ENCODE measurements at regions not wholly inside any gene's neighbourhood (a gene's known extent, or its start where the extent isn't known, plus 50 kb on each side); places are given as distances from the start of the nearest gene placed in this dataset.

GRCh38 chr20:53748176-53748575 is 154.5 kb upstream of the ZNF217 start:
- peak; percentile 89 for TF ChIP-seq EP300 (IDR thresholded peaks at IDR 0.05; ENCODE audit: borderline replicate concordance)
- no peak for TF ChIP-seq EGR1 (IDR thresholded peaks at IDR 0.05)
- TF ChIP-seq FOXM1 (IDR thresholded peaks at IDR 0.05; ENCODE audit: borderline replicate concordance, low read depth) = peak; percentile 88
- TF ChIP-seq YY1 (IDR thresholded peaks at IDR 0.05; ENCODE audit: low read depth) = no peak
- TF ChIP-seq NFIC (IDR thresholded peaks at IDR 0.05) = peak; percentile 56
- TF ChIP-seq ZBTB7A (IDR thresholded peaks at IDR 0.05; ENCODE audit: low read depth) = no peak
- peak; percentile 89 for TF ChIP-seq TCF12 (IDR thresholded peaks at IDR 0.05; ENCODE audit: low read depth)
- TF ChIP-seq TAF1 (IDR thresholded peaks at IDR 0.05; ENCODE audit: low read depth) = no peak
- TF ChIP-seq RAD21 (IDR thresholded peaks at IDR 0.05; ENCODE audit: low read depth) = peak; percentile 23; the same call in 1 of the 2 replicates
- no peak for TF ChIP-seq CREB1 (IDR thresholded peaks at IDR 0.05; ENCODE audit: low read depth)
- TF ChIP-seq TEAD4 (IDR thresholded peaks at IDR 0.05) = peak; percentile 98
- TF ChIP-seq, protein P1, sequence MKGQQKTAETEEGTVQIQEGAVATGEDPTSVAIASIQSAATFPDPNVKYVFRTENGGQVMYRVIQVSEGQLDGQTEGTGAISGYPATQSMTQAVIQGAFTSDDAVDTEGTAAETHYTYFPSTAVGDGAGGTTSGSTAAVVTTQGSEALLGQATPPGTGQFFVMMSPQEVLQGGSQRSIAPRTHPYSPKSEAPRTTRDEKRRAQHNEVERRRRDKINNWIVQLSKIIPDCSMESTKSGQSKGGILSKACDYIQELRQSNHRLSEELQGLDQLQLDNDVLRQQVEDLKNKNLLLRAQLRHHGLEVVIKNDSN (IDR thresholded peaks at IDR 0.05) = 0 out of 2 replicates have a peak, but pooled peaks have one; percentile 17
- peak; percentile 98 for TF ChIP-seq CEBPB (IDR thresholded peaks at IDR 0.05)
- TF ChIP-seq, protein P2, sequence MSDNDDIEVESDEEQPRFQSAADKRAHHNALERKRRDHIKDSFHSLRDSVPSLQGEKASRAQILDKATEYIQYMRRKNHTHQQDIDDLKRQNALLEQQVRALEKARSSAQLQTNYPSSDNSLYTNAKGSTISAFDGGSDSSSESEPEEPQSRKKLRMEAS (IDR thresholded peaks at IDR 0.05) = peak; percentile 53; the same call in 1 of the 2 replicates
- TF ChIP-seq, protein P3, sequence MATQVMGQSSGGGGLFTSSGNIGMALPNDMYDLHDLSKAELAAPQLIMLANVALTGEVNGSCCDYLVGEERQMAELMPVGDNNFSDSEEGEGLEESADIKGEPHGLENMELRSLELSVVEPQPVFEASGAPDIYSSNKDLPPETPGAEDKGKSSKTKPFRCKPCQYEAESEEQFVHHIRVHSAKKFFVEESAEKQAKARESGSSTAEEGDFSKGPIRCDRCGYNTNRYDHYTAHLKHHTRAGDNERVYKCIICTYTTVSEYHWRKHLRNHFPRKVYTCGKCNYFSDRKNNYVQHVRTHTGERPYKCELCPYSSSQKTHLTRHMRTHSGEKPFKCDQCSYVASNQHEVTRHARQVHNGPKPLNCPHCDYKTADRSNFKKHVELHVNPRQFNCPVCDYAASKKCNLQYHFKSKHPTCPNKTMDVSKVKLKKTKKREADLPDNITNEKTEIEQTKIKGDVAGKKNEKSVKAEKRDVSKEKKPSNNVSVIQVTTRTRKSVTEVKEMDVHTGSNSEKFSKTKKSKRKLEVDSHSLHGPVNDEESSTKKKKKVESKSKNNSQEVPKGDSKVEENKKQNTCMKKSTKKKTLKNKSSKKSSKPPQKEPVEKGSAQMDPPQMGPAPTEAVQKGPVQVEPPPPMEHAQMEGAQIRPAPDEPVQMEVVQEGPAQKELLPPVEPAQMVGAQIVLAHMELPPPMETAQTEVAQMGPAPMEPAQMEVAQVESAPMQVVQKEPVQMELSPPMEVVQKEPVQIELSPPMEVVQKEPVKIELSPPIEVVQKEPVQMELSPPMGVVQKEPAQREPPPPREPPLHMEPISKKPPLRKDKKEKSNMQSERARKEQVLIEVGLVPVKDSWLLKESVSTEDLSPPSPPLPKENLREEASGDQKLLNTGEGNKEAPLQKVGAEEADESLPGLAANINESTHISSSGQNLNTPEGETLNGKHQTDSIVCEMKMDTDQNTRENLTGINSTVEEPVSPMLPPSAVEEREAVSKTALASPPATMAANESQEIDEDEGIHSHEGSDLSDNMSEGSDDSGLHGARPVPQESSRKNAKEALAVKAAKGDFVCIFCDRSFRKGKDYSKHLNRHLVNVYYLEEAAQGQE (IDR thresholded peaks at IDR 0.05; ENCODE audit: low read depth) = no peak

GRCh38 chr20:53743607-53744260 is 150.1 kb upstream of the ZNF217 start:
- TF ChIP-seq CREB1 (IDR thresholded peaks at IDR 0.05; ENCODE audit: low read depth) (no peak), TAF1 (IDR thresholded peaks at IDR 0.05; ENCODE audit: low read depth) (no peak), YY1 (IDR thresholded peaks at IDR 0.05; ENCODE audit: low read depth) (no peak), CEBPB (IDR thresholded peaks at IDR 0.05) (no peak), TEAD4 (IDR thresholded peaks at IDR 0.05) (no peak), TCF12 (IDR thresholded peaks at IDR 0.05; ENCODE audit: low read depth) (no peak), NFIC (IDR thresholded peaks at IDR 0.05) (no peak), EGR1 (IDR thresholded peaks at IDR 0.05) (no peak), EP300 (IDR thresholded peaks at IDR 0.05; ENCODE audit: borderline replicate concordance) (no peak), FOXM1 (IDR thresholded peaks at IDR 0.05; ENCODE audit: borderline replicate concordance, low read depth) (no peak), RAD21 (IDR thresholded peaks at IDR 0.05; ENCODE audit: low read depth) (no peak), ZBTB7A (IDR thresholded peaks at IDR 0.05; ENCODE audit: low read depth) (no peak)
- TF ChIP-seq, protein P1 (IDR thresholded peaks at IDR 0.05) = no peak
- TF ChIP-seq, protein P2 (IDR thresholded peaks at IDR 0.05) = no peak
- TF ChIP-seq, protein P3 (IDR thresholded peaks at IDR 0.05; ENCODE audit: low read depth) = no peak

DNA sequence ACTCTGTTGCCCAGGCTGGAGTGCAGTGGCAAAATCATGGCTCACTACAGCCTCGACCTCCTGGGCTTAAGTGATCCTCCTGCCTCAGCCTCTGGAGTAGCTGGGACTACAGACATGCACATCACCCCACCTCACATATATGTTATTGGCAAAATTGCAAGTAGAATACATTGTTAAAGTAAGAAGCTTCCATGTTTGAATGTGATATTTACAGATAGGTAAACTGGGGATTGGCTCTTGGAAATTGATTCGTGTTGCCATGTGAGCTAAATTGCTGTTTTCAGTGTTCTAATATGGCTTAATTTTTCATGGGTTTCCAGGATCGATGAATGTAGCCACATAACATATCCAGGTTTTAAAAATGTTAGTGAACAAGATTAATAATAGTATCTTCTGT is 149.0 kb upstream of the ZNF217 start:
- no peak for TF ChIP-seq EP300 (IDR thresholded peaks at IDR 0.05; ENCODE audit: borderline replicate concordance)
- no peak for TF ChIP-seq ZBTB7A (IDR thresholded peaks at IDR 0.05; ENCODE audit: low read depth)

- TF ChIP-seq CEBPB (IDR thresholded peaks at IDR 0.05) (no peak), CREB1 (IDR thresholded peaks at IDR 0.05; ENCODE audit: low read depth) (no peak), YY1 (IDR thresholded peaks at IDR 0.05; ENCODE audit: low read depth) (no peak), FOXM1 (IDR thresholded peaks at IDR 0.05; ENCODE audit: borderline replicate concordance, low read depth) (no peak), TEAD4 (IDR thresholded peaks at IDR 0.05) (no peak), EGR1 (IDR thresholded peaks at IDR 0.05) (no peak), RAD21 (IDR thresholded peaks at IDR 0.05; ENCODE audit: low read depth) (no peak), TCF12 (IDR thresholded peaks at IDR 0.05; ENCODE audit: low read depth) (no peak), EP300 (IDR thresholded peaks at IDR 0.05; ENCODE audit: borderline replicate concordance) (no peak), NFIC (IDR thresholded peaks at IDR 0.05) (no peak), ZBTB7A (IDR thresholded peaks at IDR 0.05; ENCODE audit: low read depth) (no peak), TAF1 (IDR thresholded peaks at IDR 0.05; ENCODE audit: low read depth) (no peak)
- TF ChIP-seq, protein P1 (IDR thresholded peaks at IDR 0.05) = no peak
- TF ChIP-seq, protein P3 (IDR thresholded peaks at IDR 0.05; ENCODE audit: low read depth) = no peak
- TF ChIP-seq, protein P2 (IDR thresholded peaks at IDR 0.05) = no peak
Measured at GRCh38 chr20:53741726-53742028, 148.0 kb upstream of the ZNF217 start.

Data from Ishikawa (cell line).